GM12891 (cell line): ENCODE measurements at regions not wholly inside any gene's neighbourhood (a gene's known extent, or its start where the extent isn't known, plus 50 kb on each side); places are given as distances from the start of the nearest gene placed in this dataset.

Experiments used
- DNase-seq: peaks from one replicate; pipeline ENCODE4 v3.0.0; 2011; ENCODE audit warnings: low spot score; ENCODE audit not compliant: insufficient read length
- FAIRE-seq: peaks from 2 replicates; lab custom pipeline; 2011; peaks lifted over from hg19 to GRCh38; lab: Jason Lieb, UNC
- PAX5 ChIP-seq: IDR thresholded peaks from 2 replicates; pipeline ENCODE4 v1.6.1; 2011; ENCODE audit warnings: low read length, moderate library complexity, mild to moderate bottlenecking; ENCODE audit not compliant: insufficient read depth, severe bottlenecking
- POLR2A ChIP-seq: IDR thresholded peaks from 2 replicates; pipeline ENCODE4 v1.6.1; 2011; ENCODE audit warnings: low read depth, low read length, control low read depth
- POLR2AphosphoS5 ChIP-seq: IDR thresholded peaks from 2 replicates; pipeline ENCODE4 v1.6.1; 2011; ENCODE audit warnings: low read depth, low read length, control low read depth
- POU2F2 ChIP-seq: IDR thresholded peaks from 2 replicates; pipeline ENCODE4 v1.6.1; 2011; ENCODE audit warnings: low read depth, mild to moderate bottlenecking, control low read depth, low read length, moderate library complexity
- SPI1 ChIP-seq: IDR thresholded peaks from 2 replicates; pipeline ENCODE4 v1.6.1; 2011; ENCODE audit warnings: low read depth, low read length, control low read depth
- TAF1 ChIP-seq: IDR thresholded peaks from 2 replicates; pipeline ENCODE4 v1.6.1; 2011; ENCODE audit warnings: low read depth, low read length, control low read depth

GRCh38 chr2:16043627-16044026 is 103.3 kb downstream of the MYCN start:
- FAIRE-seq: no peak
- no peak for DNase-seq
- TF ChIP-seq SPI1 (no peak), PAX5 (no peak), TAF1 (no peak), POU2F2 (no peak), POLR2A (no peak), POLR2AphosphoS5 (no peak)

- no peak for DNase-seq
- TF ChIP-seq POLR2A (no peak), POU2F2 (no peak), TAF1 (no peak), SPI1 (no peak), POLR2AphosphoS5 (no peak), PAX5 (no peak)
- no peak for FAIRE-seq
These were observed 102.8 kb downstream of the MYCN start for GRCh38 chr2:16043192-16043591.

DNA sequence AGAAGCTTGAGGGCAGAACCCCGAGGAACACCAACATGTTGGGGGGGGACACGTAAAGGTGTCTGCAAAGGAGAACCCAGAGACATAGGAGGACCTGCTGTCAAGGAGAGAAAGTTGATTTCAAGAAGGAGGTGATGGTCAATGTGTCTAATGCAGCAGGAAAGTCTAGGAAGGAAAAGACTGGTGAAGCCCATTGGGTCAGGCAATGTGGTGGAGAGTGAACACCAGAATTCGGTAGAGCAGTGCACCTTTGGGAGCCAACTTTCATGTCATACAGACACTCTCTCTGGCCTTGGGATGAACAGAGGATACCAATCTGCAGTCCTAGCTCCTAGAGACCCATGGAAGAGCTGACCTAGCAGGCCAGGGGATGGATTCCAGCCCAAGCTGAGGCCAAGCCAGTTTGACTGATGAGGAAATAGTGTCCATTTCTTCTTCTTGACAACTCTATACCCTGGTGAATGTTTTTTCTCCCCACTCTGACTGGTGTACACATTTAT is 101.9 kb downstream of the MYCN start:
- FAIRE-seq (no peak), DNase-seq (no peak)
- TF ChIP-seq POLR2A (no peak), TAF1 (no peak)

- TF ChIP-seq SPI1: no peak
- TF ChIP-seq PAX5: no peak
- no peak for TF ChIP-seq TAF1
- no peak for DNase-seq
- no peak for FAIRE-seq
These were observed 100.1 kb downstream of the MYCN start for GRCh38 chr2:16040271-16041010.

GRCh38 chr2:16039823-16040222 is 99.5 kb downstream of the MYCN start:
- TF ChIP-seq POU2F2 (no peak), SPI1 (no peak), POLR2A (no peak), POLR2AphosphoS5 (no peak), TAF1 (no peak), PAX5 (no peak)
- no peak for FAIRE-seq

GRCh38 chr2:16039055-16039454 is 98.7 kb downstream of the MYCN start:
- FAIRE-seq (no peak), DNase-seq (no peak)
- TF ChIP-seq POU2F2: no peak
- no peak for TF ChIP-seq TAF1
- no peak for TF ChIP-seq SPI1

More at GRCh38 chr2:16039823-16040222, 99.5 kb downstream of the MYCN start:
- DNase-seq: no peak

DNA sequence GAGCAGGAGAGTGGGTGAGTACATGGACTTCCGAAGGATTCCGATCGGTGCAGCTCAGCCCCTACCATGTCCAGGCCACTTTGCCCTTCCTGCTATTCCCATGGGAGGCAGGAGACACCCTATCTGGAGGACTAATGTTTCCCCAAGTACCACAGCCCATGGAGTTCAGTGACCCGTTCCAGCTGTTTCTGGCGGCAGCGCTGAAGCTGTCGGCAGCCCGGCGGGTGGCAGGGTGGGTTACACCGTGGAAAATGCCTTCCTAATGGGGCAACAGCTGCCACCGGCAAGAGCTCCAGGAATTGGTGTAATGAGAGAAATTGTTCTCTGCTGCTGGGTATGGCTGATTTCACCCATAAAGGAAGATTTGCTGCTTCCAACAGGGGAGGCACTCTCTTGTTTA is 98.3 kb downstream of the MYCN start:
- TF ChIP-seq PAX5 (no peak), POLR2A (no peak), POLR2AphosphoS5 (no peak), POU2F2 (no peak), SPI1 (no peak), TAF1 (no peak)
- DNase-seq: no peak
- FAIRE-seq: no peak

GRCh38 chr2:16037808-16038457 is 97.6 kb downstream of the MYCN start:
- no peak for FAIRE-seq
- TF ChIP-seq POLR2AphosphoS5: no peak
- no peak for TF ChIP-seq SPI1
- TF ChIP-seq PAX5: no peak
- no peak for TF ChIP-seq POU2F2
- no peak for TF ChIP-seq TAF1
- no peak for TF ChIP-seq POLR2A
- no peak for DNase-seq

- no peak for FAIRE-seq
- no peak for TF ChIP-seq POLR2A
- TF ChIP-seq POLR2AphosphoS5: no peak
- no peak for TF ChIP-seq SPI1
- no peak for TF ChIP-seq TAF1
- no peak for TF ChIP-seq PAX5
- TF ChIP-seq POU2F2: no peak
- no peak for DNase-seq
These were observed 96.6 kb downstream of the MYCN start for GRCh38 chr2:16036951-16037350.

- DNase-seq (no peak), FAIRE-seq (no peak)
- TF ChIP-seq TAF1: no peak
- TF ChIP-seq POU2F2: no peak
- no peak for TF ChIP-seq PAX5
- no peak for TF ChIP-seq SPI1
- no peak for TF ChIP-seq POLR2A
- no peak for TF ChIP-seq POLR2AphosphoS5
These were observed 95.7 kb downstream of the MYCN start for GRCh38 chr2:16035747-16036745.
